GM12873 (cell line): ENCODE measurements at regions not wholly inside any gene's neighbourhood (a gene's known extent, or its start where the extent isn't known, plus 50 kb on each side); places are given as distances from the start of the nearest gene placed in this dataset.

Experiments used
- CTCF ChIP-seq: IDR thresholded peaks from 2 replicates; pipeline ENCODE4 v1.5.1; 2012; ENCODE audit warnings: low read depth, mild to moderate bottlenecking, moderate library complexity, low read length, control low read depth; ENCODE audit not compliant: insufficient read depth; ENCODE audit errors: missing control alignments

- no peak for TF ChIP-seq CTCF
Observed at GRCh38 chr11:97254790-97255189, 865.0 kb downstream of the JRKL start.

- no peak for TF ChIP-seq CTCF
Observed at GRCh38 chr11:97259434-97259833, 869.6 kb downstream of the JRKL start.

GRCh38 chr11:97259884-97260283 is 870.1 kb downstream of the JRKL start:
- TF ChIP-seq CTCF, result no peak

- TF ChIP-seq CTCF, result no peak
Observed at GRCh38 chr11:97263183-97263858, 873.5 kb downstream of the JRKL start.

- TF ChIP-seq CTCF, result peak; percentile 35
Observed at GRCh38 chr11:97269527-97269926, 879.7 kb downstream of the JRKL start.

- TF ChIP-seq CTCF, result no peak
Observed at GRCh38 chr11:97279341-97279740, 889.5 kb downstream of the JRKL start.

GRCh38 chr11:97280347-97280746 is 890.5 kb downstream of the JRKL start:
- no peak for TF ChIP-seq CTCF

GRCh38 chr11:97289823-97290222 is 900.0 kb downstream of the JRKL start:
- TF ChIP-seq CTCF, result no peak
